Liver (tissue), 8 donors: ENCODE measurements at regions not wholly inside any gene's neighbourhood (a gene's known extent, or its start where the extent isn't known, plus 50 kb on each side); places are given as distances from the start of the nearest gene placed in this dataset.

Experiments
- DNase-seq: peaks from one replicate; pipeline ENCODE4 v3.0.0-alpha.2; 2017; ENCODE audit warnings: low spot score
- H3K27ac ChIP-seq, 2 donors: one replicate each; pipeline ENCODE4 v1.7.0; 2013; ENCODE audit warnings: inconsistent platforms in 2 of 2, low read length in 2 of 2, control low read depth in 1 of 2, low read depth in 1 of 2, mild to moderate bottlenecking in 1 of 2
- H3K27me3 ChIP-seq, 4 donors: one replicate each; pipeline versions ENCODE4 v1.6.1 to v1.7.0; 2013; ENCODE audit warnings: low read length in 3 of 4, inconsistent platforms in 1 of 4, mild to moderate bottlenecking in 1 of 4, moderate library complexity in 1 of 4; ENCODE audit not compliant: control insufficient read depth in 4 of 4, insufficient read depth in 4 of 4
- H3K36me3 ChIP-seq, 4 donors: one replicate each; pipeline versions ENCODE4 v1.6.1 to v1.7.0; 2013; ENCODE audit warnings: low read length in 3 of 4, mild to moderate bottlenecking in 3 of 4, low read depth in 1 of 4, moderate library complexity in 1 of 4; ENCODE audit not compliant: control insufficient read depth in 4 of 4, insufficient read depth in 3 of 4
- H3K4me1 ChIP-seq, 4 donors: one replicate each; pipeline versions ENCODE4 v1.6.1 to v1.7.0; 2013; ENCODE audit warnings: low read length in 3 of 4, mild to moderate bottlenecking in 3 of 4, moderate library complexity in 1 of 4; ENCODE audit not compliant: control insufficient read depth in 4 of 4, insufficient read depth in 4 of 4
- H3K4me3 ChIP-seq, 3 donors: one replicate each; pipeline versions ENCODE4 v1.6.1 to v1.7.0; 2013; ENCODE audit warnings: low read length in 3 of 3, control low read depth in 1 of 3, low read depth in 1 of 3, mild to moderate bottlenecking in 1 of 3
- H3K9ac ChIP-seq, 2 donors: one replicate each; pipeline ENCODE4 v1.7.0; 2013; ENCODE audit warnings: low read length in 2 of 2, mild to moderate bottlenecking in 2 of 2, moderate library complexity in 2 of 2, control low read depth in 1 of 2, low read depth in 1 of 2
- H3K9me3 ChIP-seq, 4 donors: one replicate each; pipeline versions ENCODE4 v1.6.1 to v1.7.0; 2013; ENCODE audit warnings: low read length in 3 of 4; ENCODE audit not compliant: control insufficient read depth in 4 of 4
- ATF3 ChIP-seq: IDR thresholded peaks from 2 replicates; pipeline ENCODE4 v1.6.1; 2016; ENCODE audit warnings: antibody characterized with exemption
- EGR1 ChIP-seq, 2 donors: IDR thresholded peaks; 2 replicates each; pipeline ENCODE4 v1.6.1; 2016 to 2018; ENCODE audit warnings: antibody characterized with exemption in 2 of 2, low read depth in 2 of 2
- FOXA1 ChIP-seq: IDR thresholded peaks from 2 replicates; pipeline ENCODE4 v1.6.1; 2016; ENCODE audit warnings: antibody characterized with exemption
- FOXA2 ChIP-seq: IDR thresholded peaks from 2 replicates; pipeline ENCODE4 v1.6.1; 2016; ENCODE audit warnings: antibody characterized with exemption
- GABPA ChIP-seq, 2 donors: IDR thresholded peaks in 1 of 2; conservative IDR thresholded peaks in 1 of 2; 2 replicates each; pipeline ENCODE4 v1.6.1; 2016; ENCODE audit warnings: antibody characterized with exemption in 2 of 2, mild to moderate bottlenecking in 1 of 2, moderate library complexity in 1 of 2
- HNF4A ChIP-seq, 2 donors: conservative IDR thresholded peaks; 2 replicates each; pipeline ENCODE4 v1.6.1; 2016; ENCODE audit warnings: antibody characterized with exemption in 2 of 2, mild to moderate bottlenecking in 2 of 2
- HNF4G ChIP-seq: IDR thresholded peaks from 2 replicates; pipeline ENCODE4 v1.6.1; 2016; ENCODE audit warnings: antibody characterized with exemption
- NR2F2 ChIP-seq: IDR thresholded peaks from 2 replicates; pipeline ENCODE4 v1.6.1; 2016; ENCODE audit warnings: antibody characterized with exemption
- RAD21 ChIP-seq, 2 donors: IDR thresholded peaks; 2 replicates each; pipeline ENCODE4 v1.6.1; 2016; ENCODE audit warnings: antibody characterized with exemption in 2 of 2, mild to moderate bottlenecking in 2 of 2
- RXRA ChIP-seq, 2 donors: IDR thresholded peaks; 2 replicates each; pipeline ENCODE4 v1.6.1; 2017 to 2018; ENCODE audit warnings: antibody characterized with exemption in 2 of 2, mild to moderate bottlenecking in 1 of 2
- SP1 ChIP-seq: IDR thresholded peaks from 2 replicates; pipeline ENCODE4 v1.6.1; 2018; ENCODE audit warnings: antibody characterized with exemption, mild to moderate bottlenecking
- TAF1 ChIP-seq: conservative IDR thresholded peaks from 2 replicates; pipeline ENCODE4 v1.6.1; 2016; ENCODE audit warnings: antibody characterized with exemption, mild to moderate bottlenecking
- YY1 ChIP-seq: IDR thresholded peaks from 2 replicates; pipeline ENCODE4 v1.6.1; 2016; ENCODE audit warnings: antibody characterized with exemption, mild to moderate bottlenecking
- WGBS: extraction: QIAGEN DNeasy Blood & Tissue Kit; methylation state at CpG from one replicate; pipeline ENCODE4 v1.1.7; 2013; 5-methylcytosine and 5-hydroxymethylcytosine counted together
- TF ChIP-seq, protein P1 (sequence below): IDR thresholded peaks from 2 replicates; pipeline ENCODE4 v1.6.1; 2016; ENCODE audit warnings: antibody characterized with exemption
- TF ChIP-seq, protein P2 (sequence below): IDR thresholded peaks from 2 replicates; pipeline ENCODE4 v1.6.1; 2016; ENCODE audit warnings: antibody characterized with exemption
- TF ChIP-seq, protein P3 (sequence below): fragments of 150-350 bp; IDR thresholded peaks from 2 replicates; pipeline ENCODE4 v1.5.1; 2017; ENCODE audit warnings: improper control_type of control experiment, low read depth, low read length; ENCODE audit not compliant: missing input control
- donor health status: healthy.
- donor health status: healthy.
- donor health status: healthy.
- donor health status: healthy.
- donor health status: healthy.

GRCh38 chr14:51430079-51430478, 190.0 kb downstream of the TMX1 start:
- Histone ChIP-seq H3K9ac (no peak overlapping the region), H3K4me1 (peaks cover 6 to 32% (median 23%) of the 10 kb centered on the region in 4 donors), H3K9me3 (no peaks in the 10 kb centered on the region), H3K27ac (no peak overlapping the region), H3K27me3 (no peaks in the 10 kb centered on the region), H3K36me3 (no peaks in the 10 kb centered on the region), H3K4me3 (no peak overlapping the region)
- DNase-seq: no peak
- TF ChIP-seq, protein P1, sequence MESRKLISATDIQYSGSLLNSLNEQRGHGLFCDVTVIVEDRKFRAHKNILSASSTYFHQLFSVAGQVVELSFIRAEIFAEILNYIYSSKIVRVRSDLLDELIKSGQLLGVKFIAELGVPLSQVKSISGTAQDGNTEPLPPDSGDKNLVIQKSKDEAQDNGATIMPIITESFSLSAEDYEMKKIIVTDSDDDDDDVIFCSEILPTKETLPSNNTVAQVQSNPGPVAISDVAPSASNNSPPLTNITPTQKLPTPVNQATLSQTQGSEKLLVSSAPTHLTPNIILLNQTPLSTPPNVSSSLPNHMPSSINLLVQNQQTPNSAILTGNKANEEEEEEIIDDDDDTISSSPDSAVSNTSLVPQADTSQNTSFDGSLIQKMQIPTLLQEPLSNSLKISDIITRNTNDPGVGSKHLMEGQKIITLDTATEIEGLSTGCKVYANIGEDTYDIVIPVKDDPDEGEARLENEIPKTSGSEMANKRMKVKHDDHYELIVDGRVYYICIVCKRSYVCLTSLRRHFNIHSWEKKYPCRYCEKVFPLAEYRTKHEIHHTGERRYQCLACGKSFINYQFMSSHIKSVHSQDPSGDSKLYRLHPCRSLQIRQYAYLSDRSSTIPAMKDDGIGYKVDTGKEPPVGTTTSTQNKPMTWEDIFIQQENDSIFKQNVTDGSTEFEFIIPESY: no peak
- no peak for TF ChIP-seq HNF4G
- no peak for TF ChIP-seq HNF4A (conservative IDR thresholded peaks at IDR 0.05)
- no peak for TF ChIP-seq RXRA (IDR thresholded peaks at IDR 0.05)
- TF ChIP-seq FOXA2: no peak
- TF ChIP-seq RAD21 (IDR thresholded peaks at IDR 0.05): no peak
- no peak for TF ChIP-seq FOXA1
- TF ChIP-seq, protein P2, sequence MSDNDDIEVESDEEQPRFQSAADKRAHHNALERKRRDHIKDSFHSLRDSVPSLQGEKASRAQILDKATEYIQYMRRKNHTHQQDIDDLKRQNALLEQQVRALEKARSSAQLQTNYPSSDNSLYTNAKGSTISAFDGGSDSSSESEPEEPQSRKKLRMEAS: no peak
- TF ChIP-seq NR2F2: no peak
- no peak for TF ChIP-seq TAF1
- TF ChIP-seq, protein P3, sequence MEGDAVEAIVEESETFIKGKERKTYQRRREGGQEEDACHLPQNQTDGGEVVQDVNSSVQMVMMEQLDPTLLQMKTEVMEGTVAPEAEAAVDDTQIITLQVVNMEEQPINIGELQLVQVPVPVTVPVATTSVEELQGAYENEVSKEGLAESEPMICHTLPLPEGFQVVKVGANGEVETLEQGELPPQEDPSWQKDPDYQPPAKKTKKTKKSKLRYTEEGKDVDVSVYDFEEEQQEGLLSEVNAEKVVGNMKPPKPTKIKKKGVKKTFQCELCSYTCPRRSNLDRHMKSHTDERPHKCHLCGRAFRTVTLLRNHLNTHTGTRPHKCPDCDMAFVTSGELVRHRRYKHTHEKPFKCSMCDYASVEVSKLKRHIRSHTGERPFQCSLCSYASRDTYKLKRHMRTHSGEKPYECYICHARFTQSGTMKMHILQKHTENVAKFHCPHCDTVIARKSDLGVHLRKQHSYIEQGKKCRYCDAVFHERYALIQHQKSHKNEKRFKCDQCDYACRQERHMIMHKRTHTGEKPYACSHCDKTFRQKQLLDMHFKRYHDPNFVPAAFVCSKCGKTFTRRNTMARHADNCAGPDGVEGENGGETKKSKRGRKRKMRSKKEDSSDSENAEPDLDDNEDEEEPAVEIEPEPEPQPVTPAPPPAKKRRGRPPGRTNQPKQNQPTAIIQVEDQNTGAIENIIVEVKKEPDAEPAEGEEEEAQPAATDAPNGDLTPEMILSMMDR: no peak
- TF ChIP-seq YY1: no peak
- WGBS: 65% methylated on average over 4 of the region's 4 CpGs

GRCh38 chr14:51430633-51431032, 190.6 kb downstream of the TMX1 start:
- H3K36me3 ChIP-seq: no peaks in the 10 kb centered on the region
- no peak overlapping the region for H3K4me3 ChIP-seq
- H3K9me3 ChIP-seq: no peaks in the 10 kb centered on the region
- H3K4me1 ChIP-seq: peaks cover 6 to 32% (median 23%) of the 10 kb centered on the region in 4 donors
- no peak for DNase-seq
- TF ChIP-seq SP1 (no peak), FOXA1 (no peak), ATF3 (no peak), RAD21 (IDR thresholded peaks at IDR 0.05) (no peak)
- H3K9ac ChIP-seq: no peak overlapping the region
- WGBS: 46% methylated on average over 3 of the region's 3 CpGs
- H3K27me3 ChIP-seq: no peaks in the 10 kb centered on the region
- H3K27ac ChIP-seq: peak overlapping the region; percentile 32 to 56

- H3K9me3 ChIP-seq: no peaks in the 10 kb centered on the region
- H3K27me3 ChIP-seq: no peaks in the 10 kb centered on the region
- peak overlapping the region; percentile 50 to 67 for H3K27ac ChIP-seq
- DNase-seq: no peak
- H3K36me3 ChIP-seq: no peaks in the 10 kb centered on the region
- no peak overlapping the region for H3K9ac ChIP-seq
- 26% methylated on average over 3 of the region's 3 CpGs for WGBS
- peaks cover 6 to 32% (median 23%) of the 10 kb centered on the region in 4 donors for H3K4me1 ChIP-seq
- no peak overlapping the region for H3K4me3 ChIP-seq
- TF ChIP-seq NR2F2 (peak; percentile 6), TAF1 (no peak), YY1 (peak; percentile 30), RAD21 (IDR thresholded peaks at IDR 0.05) (peak in 1 of 2 donors; percentile 42), GABPA (IDR thresholded peaks at IDR 0.05 in 1 of 2, conservative IDR thresholded peaks at IDR 0.05 in 1 of 2) (peak in 1 of 2 donors; percentile 57), HNF4G (peak; percentile 27), SP1 (peak; percentile 62), ATF3 (no peak), FOXA2 (peak; percentile 64), EGR1 (IDR thresholded peaks at IDR 0.05; ENCODE audit: low read depth in 2 of 2) (peak; percentile 27 to 63), FOXA1 (peak; percentile 74)
- TF ChIP-seq, protein P3: no peak
- TF ChIP-seq, protein P2: peak; percentile 79
- TF ChIP-seq, protein P1: no peak
Measured at GRCh38 chr14:51431033-51431709, 191.1 kb downstream of the TMX1 start.
